CD4-positive, alpha-beta T cell treated with Interleukin-2 at 100 ng/mL for 4 hours (primary cell): ENCODE measurements at regions not wholly inside any gene's neighbourhood (a gene's known extent, or its start where the extent isn't known, plus 50 kb on each side); places are given as distances from the start of the nearest gene placed in this dataset.

ENCODE experiments used
- DNase-seq: peaks from one replicate; pipeline ENCODE4 v3.0.0-alpha.2; 2020; ENCODE audit warnings: low spot score

GRCh38 chr2:425947-426346 is 138.1 kb upstream of the ALKAL2 start:
- DNase-seq = no peak

GRCh38 chr2:425243-425642 is 137.4 kb upstream of the ALKAL2 start:
- no peak for DNase-seq

DNA sequence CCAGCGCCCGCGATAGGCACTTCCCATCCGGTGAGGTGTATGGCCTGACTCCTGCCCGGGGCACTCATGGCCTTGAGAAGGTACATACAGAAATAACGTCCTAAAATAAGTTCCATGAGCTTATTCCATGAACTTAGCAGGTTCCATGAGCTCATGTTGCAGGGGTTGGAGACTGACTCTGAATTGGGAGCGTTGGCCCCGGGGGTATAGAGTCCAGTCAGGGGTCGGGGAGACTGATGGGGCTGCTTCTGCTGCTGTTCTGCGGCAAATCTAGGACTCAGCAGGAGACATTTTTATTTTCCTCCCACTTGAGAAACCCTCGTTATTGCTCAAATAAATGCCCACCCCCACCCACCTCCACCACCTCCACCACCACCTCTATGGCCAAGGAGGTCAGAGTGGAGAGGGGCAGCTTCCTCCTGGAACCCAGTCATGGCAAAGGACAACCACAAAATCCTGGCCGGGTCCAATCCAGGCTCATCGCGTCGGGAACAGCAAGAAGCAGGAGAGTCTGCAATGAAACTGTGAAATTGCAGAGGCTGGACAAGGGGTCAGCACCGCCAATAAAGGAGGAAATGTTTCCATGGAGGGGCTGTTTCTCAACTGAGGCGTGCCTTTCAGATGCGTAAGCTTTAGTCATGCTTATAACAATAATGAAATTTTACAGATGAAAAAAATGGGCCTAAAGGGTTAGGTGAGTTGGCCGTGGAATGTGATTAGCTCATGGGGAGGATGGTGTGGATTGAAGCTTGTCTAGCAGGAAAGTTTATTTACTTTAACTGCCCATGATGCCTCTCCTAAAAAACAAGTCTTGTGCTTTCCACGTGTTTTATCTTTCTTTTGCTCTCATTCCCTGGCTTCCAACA is 136.6 kb upstream of the ALKAL2 start:
- no peak for DNase-seq

GRCh38 chr2:423479-423878 is 135.6 kb upstream of the ALKAL2 start:
- no peak for DNase-seq

- no peak for DNase-seq
These were observed 135.0 kb upstream of the ALKAL2 start for GRCh38 chr2:422676-423435.

GRCh38 chr2:421406-421805 is 133.5 kb upstream of the ALKAL2 start:
- no peak for DNase-seq

- no peak for DNase-seq
These were observed 131.9 kb upstream of the ALKAL2 start for GRCh38 chr2:419687-420317.

DNA sequence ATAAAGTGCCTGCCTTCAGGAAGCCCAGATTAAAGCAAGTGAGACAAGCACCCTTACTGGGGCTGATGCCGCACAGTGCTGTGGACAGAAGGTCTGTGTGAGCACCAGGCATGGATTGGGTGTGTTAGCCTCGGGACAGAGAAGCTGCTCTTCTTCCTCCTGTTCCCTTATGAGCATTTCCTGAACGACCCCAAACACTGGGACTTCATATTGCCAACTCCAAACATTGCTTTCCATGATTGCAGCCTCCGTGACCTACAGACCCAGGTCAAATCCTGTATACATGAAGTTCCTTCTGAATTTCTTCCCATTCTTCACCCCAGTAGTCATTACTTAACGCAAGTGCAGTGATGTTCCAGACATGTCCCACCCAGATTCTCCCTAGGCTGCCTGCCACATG is 129.8 kb upstream of the ALKAL2 start:
- no peak for DNase-seq

GRCh38 chr2:417006-417405 is 129.1 kb upstream of the ALKAL2 start:
- no peak for DNase-seq

- DNase-seq = no peak
These were observed 128.2 kb upstream of the ALKAL2 start for GRCh38 chr2:415986-416610.

DNA sequence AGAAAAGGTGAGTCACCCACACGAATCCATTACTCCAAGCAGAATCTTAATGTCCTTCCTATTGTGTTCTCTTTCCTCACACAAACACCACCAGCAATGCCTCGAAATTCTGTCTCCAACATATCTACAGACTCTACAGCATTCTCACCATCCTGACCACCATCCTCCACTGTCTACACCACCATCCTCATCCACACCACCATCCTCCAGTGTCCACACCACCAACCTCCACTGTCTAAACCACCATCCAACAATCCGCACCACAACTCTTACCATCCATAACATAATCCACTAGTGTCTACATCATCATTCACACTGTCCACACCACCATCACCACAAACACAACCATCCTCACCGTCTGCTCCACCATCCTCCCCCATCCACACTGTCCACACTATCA is 121.6 kb upstream of the ALKAL2 start:
- DNase-seq = no peak

GRCh38 chr2:407630-408029 is 119.7 kb upstream of the ALKAL2 start:
- no peak for DNase-seq

DNA sequence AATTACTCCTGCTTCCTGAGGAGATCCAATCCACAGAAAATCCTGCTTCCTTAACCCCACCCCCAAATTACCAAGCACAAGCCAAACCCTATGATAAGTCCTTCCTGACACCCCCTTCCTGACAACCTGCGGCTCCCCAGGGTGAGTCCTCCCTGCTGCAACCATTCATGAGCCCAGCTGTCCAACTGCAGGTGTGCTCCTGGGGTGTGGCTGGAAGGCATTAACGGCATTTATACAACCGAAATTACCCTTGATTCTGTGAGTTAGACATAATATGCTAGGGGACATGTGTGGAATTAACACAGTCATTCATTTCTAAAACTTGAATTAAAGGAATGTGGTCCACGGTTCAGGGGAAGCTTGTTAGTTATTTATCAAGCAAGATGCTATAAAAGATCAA is 119.0 kb upstream of the ALKAL2 start:
- no peak for DNase-seq

DNA sequence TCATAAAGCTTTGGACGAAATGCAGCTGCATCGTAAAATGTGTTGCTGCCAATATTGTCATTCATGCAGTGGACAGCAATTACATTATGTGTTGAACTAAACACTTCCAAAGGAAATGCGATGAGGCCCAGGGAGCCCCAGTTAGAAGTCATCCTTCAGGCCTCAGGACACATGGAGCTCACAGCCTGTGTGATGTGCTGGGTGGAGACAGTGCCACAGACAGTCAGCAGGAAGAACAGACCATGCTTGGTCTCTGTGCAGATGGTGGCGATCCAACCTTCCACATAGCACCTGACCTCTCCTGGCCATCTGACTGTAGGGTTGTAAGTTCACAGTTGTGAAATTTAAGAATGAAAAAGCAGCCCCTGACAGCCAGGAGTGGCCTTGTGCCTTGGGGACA is 118.3 kb upstream of the ALKAL2 start:
- no peak for DNase-seq

- no peak for DNase-seq
These were observed 116.7 kb upstream of the ALKAL2 start for GRCh38 chr2:404581-404980.

GRCh38 chr2:403682-404081 is 115.8 kb upstream of the ALKAL2 start:
- no peak for DNase-seq

DNA sequence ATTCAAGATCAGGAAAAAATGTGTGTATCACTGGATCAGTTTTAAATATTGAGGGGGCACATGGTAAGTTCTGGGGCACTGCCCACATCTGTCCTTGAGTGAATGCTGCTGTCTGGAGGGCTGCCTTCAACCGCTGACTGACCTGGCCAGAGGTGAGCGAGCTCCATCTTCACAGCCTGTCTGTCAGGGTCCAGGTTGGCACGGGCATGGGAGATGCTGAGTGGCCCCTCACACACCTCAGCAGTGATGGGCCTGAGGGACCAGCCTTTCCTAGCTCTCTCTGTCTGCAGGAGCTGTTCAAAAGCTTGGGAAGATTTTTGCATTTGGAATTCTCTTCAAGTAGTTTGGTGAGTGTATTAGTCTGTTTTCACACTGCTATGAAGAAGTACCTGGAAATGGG is 114.8 kb upstream of the ALKAL2 start:
- no peak for DNase-seq

GRCh38 chr2:402206-402605 is 114.3 kb upstream of the ALKAL2 start:
- DNase-seq = no peak

DNA sequence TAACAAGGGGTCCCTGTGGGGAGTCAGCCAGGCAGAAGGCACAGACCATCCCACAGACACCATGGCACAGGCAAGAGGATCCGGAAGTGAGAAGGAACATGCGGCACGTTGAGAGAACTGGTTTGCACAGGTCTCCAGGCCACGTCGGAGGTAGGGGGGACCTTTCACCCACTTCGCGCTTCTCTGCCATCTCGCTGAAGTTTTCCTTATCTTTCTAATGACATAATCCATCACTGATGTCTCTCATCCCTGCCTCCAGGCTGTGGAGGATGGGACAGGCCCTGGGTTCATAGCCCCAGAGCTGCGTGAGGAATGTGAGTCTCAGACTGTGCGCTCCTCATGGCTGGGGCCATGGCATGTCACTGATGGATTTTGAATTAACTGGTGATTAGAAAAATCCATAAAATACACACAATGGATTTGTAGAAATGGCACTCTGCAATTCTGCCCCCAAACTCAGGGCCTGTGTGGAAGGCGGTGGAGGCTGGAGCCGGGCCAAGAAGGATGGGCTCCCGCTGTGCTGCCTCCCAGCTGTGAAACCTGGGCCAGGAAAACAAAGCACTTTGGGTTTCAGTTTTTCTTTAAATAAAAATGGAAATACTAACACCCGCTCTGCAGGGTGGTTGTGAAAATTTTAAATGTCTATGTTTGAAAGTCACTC is 113.3 kb upstream of the ALKAL2 start:
- DNase-seq = no peak

- no peak for DNase-seq
These were observed 110.0 kb upstream of the ALKAL2 start for GRCh38 chr2:397926-398325.

GRCh38 chr2:397521-397920 is 109.6 kb upstream of the ALKAL2 start:
- no peak for DNase-seq

DNA sequence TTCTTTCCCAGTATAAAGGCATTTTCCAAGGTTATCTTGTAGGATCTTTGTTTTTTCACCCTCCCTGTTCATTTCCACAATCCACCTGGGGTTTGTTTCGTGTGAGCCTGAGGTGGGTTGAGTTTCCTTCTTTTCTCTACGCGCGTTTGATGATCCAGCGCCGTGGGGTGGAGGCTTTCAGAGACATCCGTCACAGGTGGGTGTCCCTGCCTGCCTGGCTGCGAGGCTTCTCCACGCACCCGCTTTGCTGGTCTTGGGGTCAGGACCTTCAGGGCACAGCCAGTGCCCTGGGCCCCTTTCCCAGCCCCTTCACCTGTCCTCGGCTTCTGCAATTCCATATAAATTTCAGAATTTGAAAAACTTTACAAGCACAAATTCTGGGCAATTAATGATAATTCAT is 109.0 kb upstream of the ALKAL2 start:
- no peak for DNase-seq
